ENCODE measurements at regions not wholly inside any gene's neighbourhood (a gene's known extent, or its start where the extent isn't known, plus 50 kb on each side); places are given as distances from the start of the nearest gene placed in this dataset.
"Not testable (repeated sequence)": the region's sequence is repeated elsewhere in the genome, so short reads cannot be mapped to it uniquely, and the experiment has no call there.

DNA sequence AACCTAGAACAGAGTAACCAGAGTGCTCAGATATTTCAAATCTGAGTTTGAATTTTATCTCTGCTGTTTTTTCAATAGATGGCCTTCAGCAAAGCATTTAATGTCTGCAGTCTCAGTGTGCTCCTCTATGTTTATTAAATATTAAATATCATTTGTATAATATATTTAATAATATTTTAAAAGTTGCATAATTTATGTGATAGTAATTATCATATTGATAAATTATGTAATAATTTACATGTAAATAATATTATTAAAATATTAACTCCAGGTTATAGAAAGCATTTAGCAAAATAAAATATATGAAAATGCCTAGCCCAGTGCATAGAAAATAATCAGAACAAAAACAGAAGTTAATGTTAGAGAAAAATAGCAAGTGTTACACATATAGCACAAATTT, 930.0 kb upstream of the SLC35B3 start:
- no peak for DNase-seq

DNA sequence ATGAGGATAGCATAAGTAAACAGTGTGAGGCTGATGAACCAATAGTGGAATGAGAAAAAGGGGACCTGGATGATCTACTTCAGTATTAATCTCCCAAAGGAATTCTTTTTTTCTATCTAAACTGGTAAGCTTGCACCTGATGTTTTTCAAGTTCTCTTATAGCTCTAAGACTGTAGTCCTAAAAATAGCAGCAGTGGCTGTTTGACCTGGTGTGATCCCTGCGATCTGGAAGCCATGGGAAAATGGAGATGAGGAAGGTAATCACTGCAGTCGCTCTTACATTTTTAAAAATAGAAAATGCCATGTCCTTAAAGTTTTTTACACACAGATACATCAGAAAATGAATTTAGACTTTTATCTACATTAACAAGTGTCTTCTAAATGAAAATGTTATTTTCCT, 926.4 kb upstream of the SLC35B3 start:
- DNase-seq: no peak

DNA sequence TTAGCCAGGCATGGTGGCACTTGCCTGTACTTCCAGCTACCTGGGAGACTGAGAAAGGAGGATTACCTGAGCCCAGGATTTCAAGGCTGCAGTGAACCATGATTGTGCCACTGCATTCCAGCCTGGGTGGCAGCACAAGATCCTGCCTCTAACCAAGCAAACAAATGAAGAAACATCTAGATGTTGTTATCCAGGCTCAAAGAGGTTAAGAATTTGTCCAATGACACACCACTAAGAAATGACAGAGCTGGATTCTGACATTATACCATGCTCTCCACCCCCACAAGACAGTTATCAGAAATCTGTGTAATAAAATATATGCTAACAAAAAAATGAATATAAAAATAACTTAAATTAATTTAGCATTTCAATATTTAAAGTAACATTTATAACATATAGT, 925.5 kb upstream of the SLC35B3 start:
- no peak for DNase-seq

DNA sequence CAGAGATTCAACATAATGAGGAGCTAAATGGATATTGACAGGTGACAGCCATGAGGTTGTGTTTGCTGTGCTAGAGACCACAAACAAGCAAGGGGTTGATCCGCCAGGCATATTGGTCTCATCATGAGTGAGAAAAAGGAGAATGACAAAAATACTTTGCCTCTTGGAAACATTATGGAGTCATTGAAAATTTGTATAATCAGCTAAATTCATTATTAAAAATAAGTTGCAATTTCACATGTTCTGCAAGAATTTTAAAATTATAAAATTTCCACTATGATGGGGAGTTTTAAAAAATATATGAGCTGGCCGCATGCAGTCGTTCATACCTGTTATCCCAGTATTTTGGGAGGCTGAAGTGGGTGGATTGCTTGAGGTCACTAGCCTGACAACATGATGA, 912.3 kb upstream of the SLC35B3 start:
- DNase-seq: no peak

DNA sequence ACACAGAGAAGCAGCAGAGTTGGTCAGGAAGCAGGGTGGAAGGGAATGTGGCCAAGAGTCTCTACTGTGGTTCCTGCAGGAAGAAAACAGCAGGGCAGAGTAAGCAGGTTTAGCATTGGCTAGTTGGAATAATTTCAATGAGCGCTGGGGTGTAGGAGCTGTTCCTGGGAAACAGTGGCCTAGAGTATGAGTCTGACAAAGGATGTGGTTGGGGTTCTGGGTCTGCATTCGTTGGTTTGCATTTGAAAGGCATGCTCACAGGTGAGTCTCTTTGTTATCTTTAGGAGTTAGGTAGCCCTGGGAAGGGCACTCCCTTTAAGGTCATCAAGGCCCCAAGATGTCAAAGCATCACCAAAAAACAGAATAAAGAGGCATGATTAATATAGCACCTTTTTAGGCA, 911.6 kb upstream of the SLC35B3 start:
- DNase-seq: no peak

DNA sequence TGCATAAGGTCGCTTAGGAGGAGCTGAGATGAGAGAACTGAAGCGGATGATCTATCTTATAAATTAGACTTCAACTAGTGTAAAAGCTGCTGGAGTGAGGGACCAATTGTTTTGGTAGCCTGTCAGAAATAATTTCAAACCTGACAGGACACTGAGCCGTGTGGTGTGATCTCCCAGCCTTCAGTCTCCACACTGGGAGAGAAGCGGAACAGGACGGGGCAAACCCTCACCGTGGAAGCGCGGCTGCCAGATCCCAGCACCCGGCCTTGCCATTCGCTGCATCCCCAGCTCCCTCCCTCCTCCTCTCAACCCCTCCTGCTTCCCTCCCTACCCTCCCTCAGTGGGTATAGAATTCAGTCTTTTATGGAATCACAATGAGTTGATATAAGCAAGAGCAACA, 900.1 kb upstream of the SLC35B3 start:
- no peak for DNase-seq

DNA sequence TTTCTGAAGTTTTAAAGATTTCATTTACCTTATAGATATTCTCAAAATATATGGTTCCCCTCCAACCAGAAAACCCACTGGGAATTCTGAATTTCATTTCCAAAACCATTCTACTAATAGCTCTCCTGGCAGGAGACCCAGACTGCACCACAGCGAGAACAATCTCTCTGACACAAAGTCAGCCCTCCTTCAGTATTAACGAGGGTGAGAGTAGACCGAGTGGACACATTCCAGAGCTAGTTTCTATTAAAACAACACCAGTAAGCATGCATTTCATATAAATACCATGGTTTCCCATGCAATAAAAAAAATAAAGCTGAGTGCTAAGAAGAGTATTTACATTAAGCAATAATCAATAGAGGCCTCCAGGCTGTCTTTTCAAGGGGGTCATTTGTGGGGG, 899.6 kb upstream of the SLC35B3 start:
- DNase-seq: no peak

DNA sequence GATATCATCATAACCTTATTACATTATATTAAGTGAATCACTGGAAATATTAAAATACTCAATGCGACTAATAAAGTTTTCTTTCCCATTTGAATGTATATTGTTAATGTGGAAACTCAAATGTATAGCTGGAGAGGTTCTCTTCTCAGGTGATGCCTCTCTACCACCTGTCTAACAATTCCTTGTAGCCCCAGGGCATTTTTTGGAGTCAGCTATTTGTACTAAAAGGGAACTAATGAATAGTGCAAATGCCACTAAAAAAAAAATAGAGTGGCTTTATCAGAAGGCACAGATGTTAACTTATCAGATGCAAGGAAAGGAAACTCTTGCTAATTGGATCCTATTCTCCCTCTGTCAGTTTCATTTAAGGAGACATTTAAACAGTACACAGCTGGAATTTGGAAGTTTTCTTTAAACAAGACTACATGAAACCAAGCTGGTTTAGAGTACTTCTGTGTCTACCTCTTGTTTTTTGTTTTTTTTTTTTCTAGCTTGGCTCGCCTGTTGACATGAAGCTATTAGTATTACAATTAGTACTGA, 897.0 kb upstream of the SLC35B3 start:
- no peak for DNase-seq

DNA sequence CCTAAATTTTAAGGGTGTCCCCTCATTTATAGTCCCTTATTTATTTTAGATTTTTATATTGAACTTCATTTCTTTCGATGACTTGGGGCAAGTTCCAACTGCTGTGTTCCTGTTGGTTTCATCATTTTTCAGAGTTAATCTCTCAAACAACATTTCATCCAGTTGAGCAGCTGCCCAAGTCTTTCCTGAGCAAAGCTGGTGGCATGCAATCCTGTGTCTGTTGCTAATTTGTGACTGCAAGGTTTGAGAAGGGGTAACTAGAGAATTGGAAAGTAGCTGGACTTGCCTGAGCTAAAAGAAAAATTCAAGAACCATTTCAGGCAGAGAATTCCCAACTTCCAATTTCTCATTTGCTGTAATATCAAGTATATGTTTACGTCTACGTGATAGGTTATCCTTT, 881.5 kb upstream of the SLC35B3 start:
- no peak for DNase-seq

DNA sequence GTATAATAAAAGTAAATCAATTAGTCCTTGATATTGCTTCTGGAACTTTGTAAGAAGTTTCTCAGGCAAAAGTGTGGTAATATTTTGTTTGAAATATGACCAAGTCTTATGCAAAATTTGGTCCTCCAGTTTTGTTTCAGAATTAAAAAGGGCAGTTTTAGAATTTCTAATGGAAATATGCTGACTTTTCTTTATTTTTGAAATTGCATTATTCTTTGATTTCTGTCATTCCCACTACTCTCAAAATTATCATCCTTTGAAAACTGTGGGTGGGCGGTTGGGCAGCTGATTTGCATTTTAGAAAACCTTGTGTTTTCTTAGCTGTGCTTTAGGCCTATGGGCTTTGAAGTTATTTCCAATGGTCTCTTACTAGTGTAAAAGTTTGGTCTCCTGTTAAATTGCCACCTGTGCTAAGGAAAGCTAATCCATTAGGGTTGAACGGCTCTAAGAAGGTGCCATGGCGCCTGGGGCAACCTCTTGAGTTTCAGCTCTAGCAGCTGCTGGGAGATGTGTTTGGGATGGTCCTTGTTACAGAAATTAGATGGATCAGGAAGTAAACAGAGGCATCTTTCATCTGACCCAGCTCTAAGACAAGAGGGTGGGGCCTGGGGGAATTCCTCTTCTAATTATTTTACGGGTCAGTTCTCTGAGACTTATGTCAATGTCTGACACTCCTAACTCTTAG, 880.8 kb upstream of the SLC35B3 start:
- no peak for DNase-seq

DNA sequence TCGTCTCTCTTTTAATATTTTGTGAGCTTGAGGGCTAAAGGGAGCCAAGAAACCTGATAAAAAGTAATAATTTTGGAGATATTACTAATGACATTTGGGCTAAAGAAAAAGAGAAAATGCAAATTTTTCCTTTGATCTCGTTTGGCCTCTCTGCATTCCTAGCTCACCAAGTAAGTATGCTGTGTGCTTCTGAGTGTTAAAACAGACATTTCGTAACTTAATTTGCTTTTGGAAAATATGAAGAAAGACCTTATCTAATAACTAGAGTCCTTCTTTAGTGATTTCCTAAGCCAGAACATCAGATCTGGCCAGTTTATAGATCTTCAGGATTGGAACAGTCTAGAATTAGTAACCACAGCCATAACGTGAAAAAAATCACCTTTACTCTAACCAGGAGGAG, 872.9 kb upstream of the SLC35B3 start:
- DNase-seq: no peak

DNA sequence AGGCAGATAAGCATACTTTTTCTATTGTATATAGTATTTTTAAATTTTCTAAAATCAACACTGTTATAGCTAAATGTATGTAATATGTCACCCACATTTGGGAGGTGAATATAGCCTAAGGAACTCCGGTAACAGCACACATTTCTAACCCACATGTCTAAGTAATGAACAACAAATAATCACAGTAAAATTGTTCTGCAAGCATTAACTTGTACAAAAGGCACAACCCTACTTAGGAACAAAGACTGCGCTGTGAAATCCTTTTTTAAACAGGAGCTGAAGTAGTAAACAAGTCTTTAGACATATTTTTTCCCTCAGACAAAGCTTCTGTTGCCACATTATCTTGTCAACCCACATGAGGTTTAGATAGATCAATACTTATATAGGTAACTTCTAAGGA, 872.4 kb upstream of the SLC35B3 start:
- no peak for DNase-seq

DNA sequence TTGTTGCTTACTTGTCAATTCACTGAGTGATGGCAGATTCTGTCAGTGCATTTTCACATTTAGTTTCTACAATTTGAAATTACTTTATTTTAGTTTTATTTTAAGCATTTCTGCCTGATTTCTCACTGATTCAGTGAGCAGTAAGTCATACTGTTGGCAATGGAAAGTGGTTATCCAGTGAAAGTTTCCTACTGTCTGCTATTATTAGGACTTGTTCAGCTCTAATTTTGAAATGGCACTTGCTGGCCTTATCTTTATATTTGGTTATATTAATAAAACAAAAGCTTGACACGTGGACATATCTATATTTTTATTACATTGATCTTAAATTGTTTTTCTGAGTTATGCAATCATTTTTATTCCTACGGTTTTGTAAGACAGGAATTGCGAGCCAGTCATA, 871.8 kb upstream of the SLC35B3 start:
- DNase-seq: no peak

DNA sequence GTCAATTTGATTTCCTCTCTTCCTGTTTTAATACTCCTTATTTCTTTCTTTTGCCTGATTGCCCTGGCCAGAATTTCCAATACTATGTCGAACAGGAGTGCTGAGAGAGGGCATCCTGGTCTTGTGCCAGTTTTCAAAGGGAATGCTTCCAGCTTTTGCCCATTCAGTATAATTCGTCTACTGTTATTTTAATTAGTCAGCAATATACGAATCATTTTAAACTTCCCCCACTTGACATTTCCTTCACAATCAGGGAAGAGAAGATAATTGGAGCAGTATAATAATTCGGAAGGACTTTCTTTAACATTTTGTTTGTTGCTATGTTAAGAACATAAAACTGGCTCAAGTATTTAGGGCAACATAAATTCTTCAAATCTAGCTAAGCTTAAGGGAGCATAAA, 860.3 kb upstream of the SLC35B3 start:
- DNase-seq: no peak

DNA sequence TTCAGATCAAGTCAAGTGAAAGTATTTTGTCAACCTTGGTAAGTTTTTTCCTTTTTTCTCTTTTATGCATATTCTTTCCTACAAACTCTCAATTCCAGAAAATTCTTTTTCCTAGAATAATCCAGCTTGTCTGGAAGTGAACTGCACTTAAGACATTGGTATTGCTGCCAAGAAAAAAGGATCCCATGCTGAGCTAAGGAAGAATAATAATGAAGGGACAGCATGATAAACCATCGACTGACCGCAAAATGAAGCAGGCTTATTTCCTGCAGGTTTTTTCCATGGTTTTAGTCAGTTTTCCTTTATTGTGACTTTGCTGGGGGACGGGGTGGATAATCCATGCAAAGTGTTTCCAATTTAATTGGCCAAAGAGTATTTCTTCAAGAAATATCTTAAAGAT, 857.6 kb upstream of the SLC35B3 start:
- DNase-seq: no peak

DNA sequence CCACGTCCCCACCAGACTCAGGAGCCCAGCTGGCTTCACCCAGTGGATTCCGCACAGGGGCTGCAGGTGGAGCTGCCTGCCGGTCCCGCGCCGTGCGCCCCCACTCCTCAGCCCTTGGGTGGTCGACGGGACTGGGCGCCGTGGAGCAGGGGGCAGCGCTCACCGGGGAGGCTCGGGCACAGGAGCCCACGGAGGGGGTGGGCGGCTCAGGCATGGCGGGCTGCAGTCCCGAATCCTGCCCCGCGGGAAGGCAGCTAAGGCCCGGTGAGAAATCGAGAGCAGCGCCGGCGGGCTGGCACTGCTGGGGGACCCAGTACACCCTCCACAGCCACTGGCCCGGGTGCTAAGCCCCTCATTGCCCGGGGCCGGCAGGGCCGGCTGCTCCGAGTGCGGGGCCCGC, 855.0 kb upstream of the SLC35B3 start:
- not testable (repeated sequence) for DNase-seq

DNA sequence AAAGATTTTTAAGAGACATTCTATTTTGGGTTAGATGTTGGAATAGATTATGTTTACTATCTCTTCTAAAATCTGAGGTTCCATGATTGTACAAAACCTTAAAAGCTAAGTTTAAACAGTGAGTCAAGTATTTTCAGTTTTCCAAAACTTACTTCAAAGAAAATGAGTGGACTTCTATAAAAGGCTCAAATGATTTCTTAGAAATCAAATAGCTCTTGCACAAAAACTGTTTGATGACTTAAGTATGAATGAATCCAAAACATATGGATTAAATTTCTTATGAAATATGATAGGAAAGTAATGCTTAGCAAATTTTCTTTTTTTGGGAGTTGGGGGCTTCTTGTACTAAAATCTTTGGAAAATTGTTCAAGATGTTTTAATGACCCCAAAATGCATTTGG, 837.3 kb upstream of the SLC35B3 start:
- DNase-seq: no peak

DNA sequence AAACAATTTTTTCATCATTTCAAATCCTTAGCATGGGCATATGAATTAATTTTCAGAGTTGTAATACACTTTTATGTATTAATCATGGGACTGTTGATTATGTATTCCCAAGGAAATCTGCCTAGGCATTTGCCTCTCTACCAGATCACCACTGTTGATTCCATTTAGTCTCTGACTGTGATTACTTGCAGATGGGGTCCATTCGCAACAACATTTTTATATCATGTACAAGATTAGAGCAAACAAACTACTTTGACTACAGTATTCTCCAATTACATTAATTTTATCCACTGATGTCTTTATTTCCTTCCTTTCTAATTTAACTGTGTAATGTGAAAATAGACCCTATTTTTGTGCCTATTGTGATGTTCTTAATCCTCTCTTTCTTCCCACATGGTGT, 831.4 kb upstream of the SLC35B3 start:
- no peak for DNase-seq

DNA sequence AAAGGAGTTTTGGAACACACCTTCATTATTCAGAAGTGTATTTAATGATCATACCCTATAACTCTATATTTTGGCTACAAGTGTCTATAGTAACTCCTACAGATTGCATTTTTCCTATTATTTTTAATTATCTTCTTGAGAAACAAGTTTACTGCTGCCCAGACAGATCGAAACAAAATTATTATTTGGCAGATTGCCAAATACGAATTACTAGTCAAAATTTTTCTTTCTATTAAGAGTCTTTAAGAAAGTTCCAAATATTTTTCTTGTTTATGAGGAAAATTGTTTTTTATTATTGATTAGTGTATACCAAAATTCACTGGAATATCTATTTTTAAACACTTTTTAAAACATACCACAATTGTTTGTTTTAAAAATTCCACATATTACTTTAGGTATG, 821.9 kb upstream of the SLC35B3 start:
- DNase-seq: no peak

DNA sequence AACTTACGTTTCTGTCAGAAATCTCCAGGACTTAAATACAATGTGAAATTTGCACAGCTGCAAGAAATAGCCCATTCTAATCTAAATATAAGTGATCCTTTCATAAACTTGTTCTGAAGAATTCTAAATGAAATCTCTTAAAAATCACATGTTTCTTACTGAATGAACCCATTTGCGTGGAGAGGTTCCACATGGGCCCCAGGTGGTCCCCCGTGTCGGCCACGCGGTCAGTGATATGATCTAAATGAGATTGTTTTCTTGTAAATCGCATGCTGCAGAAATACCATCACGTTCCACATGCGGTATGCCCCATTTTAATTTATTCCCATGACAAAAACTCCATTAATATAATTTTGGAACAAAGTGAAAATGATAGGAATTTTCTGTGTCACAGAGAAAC, 818.9 kb upstream of the SLC35B3 start:
- DNase-seq: no peak

DNA sequence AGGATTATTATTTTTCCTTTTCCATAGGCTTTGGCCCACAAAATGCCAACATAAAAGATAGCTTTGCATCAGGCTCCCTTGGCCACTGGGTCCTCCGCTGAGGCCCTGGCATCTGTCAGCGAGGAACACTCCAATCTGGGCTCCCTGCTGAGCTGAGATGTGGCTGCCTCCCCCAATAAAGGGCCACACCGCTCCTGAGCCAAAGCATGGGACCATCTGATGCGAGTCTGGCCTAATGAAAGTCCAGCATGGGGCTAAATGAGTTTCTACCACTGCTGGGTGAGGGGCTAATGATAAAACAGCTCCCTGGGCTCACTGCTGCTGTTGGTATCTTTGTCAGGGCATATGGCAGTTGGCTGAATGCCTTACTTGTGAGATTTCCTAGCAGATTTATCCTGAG, 817.5 kb upstream of the SLC35B3 start:
- peak in 1 of 2 experiments; percentile 13 for DNase-seq

DNA sequence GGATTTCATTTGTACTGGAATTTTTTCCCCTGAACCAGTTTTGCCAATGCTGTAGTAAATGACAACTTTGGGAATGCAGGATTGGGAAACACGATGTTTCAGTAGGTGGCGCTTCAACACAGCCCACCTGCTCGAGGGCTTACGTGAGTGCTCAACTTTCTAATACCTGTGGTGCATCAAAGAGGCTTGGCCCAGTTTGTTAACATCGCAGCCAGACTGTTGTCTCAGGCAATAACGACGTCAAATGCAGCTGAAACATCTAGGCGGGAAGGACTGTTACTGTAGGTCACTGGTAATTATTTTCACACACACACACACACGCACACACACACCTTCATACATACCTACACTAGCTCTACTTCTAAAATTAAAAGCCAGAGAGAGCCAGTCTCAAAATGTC, 815.5 kb upstream of the SLC35B3 start:
- DNase-seq: peak; percentile 85 to 92

DNA sequence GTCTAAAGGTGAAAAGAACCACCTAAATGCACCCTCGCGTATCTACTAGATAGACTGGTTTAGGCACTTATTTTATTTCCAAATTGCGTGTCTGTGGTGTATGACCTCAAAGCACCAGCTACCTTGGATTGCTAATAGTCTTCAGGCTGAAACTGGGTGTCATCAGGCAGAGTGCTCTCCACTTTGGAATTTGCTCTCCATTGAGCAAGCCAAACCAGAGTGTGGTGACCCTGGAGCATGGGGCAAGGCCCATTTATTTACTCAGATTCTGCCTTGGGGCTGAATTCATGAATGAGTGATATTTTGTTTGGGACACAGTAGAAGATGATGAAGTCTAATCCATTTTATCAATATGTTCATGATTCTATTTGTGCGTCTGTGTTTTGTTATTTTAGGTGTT, 812.8 kb upstream of the SLC35B3 start:
- DNase-seq: no peak

DNA sequence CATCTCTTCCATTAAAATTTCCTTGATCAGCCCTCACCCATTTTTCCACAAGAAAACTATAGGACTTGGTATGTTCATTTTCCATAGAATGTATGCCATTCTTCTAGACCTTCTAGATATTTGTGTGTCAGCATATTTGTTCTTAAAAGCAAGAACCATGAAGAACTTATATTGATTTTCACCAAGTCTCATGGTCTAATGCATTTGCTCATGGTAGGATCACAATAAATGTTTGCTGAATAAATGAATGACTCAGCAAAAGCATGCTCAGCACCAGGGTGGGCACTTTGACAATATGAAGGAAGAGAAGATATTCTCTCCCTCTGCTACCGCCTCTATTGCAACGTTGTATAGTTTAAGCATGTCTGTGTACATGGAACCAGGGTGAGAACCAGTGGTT, 805.5 kb upstream of the SLC35B3 start:
- no peak for DNase-seq

DNA sequence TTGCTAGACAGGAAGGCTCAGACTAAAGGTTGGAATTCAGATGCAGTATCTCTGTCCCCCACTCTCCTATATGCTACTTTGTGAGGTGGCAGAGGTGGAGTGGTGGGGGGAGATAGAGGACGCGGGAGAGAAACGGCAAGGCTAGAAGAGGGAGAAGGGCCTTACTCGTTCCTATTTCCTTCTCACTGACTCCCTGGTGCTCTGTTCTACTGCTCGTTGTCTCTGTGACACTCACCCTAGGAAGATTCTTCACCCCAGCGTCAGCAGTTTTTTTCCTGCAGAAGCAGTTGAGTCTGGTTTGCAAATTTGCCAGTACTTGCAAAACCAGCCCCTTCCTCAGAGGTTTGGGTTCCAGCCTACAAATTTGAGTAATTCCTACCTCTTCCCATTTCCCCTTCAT, 801.1 kb upstream of the SLC35B3 start:
- DNase-seq: no peak

DNA sequence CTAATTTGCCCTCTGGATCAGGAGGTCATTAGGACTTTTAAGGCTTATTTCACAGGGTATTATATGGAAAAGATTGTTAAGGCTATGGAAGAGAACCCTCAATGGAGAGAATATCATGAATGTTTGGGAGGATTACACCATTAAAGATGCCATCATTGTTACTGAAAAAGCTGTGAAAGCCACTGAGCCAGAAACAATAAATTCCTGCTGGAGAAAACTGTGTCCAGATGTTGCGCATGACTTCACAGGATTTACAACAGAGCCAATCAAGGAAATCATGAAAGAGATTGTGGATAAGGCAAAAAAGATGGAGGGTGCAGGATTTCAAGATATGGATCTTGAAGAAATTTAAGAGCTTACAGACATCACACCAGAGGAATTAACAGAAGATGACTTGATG, 798.3 kb upstream of the SLC35B3 start:
- DNase-seq: no peak
